Panc1 (cell line): ENCODE measurements at regions not wholly inside any gene's neighbourhood (a gene's known extent, or its start where the extent isn't known, plus 50 kb on each side); places are given as distances from the start of the nearest gene placed in this dataset.

Experiments used
- ATAC-seq: fragments of 200-7000 bp; cut with Tn5 transposase; 2 replicates; pipeline ENCODE4 v1.9.1; 2020; ENCODE audit warnings: mild to moderate bottlenecking, moderate library complexity
- BruUV-seq: library from RNA; stranded (reverse); fragments of 400-500 nt; replicated peaks from 2 replicates; lab custom pipeline; 2021; lab: Mats Ljungman, UMichigan
- CTCF ChIA-PET: fragments of 300-600 bp; sonication (Branson Sonifier 250); formaldehyde crosslinking; loops from one replicate; lab custom pipeline; 2022; ENCODE audit warnings: antibody characterized with exemption; lab: Charles Lee
- POLR2A ChIA-PET: fragments of 300-600 bp; sonication (Branson Sonifier 250); formaldehyde crosslinking; loops from one replicate; lab custom pipeline; 2022; ENCODE audit warnings: antibody characterized with exemption; lab: Charles Lee
- DNase-seq: peaks from one replicate; pipeline ENCODE4 v3.0.0-alpha.2; 2010; ENCODE audit warnings: low read depth, low spot score
- H3K27ac ChIP-seq: 2 replicates; pipeline ENCODE4 v1.5.1; 2011; ENCODE audit warnings: mild to moderate bottlenecking, low read length, inconsistent platforms
- H3K27me3 ChIP-seq: fragments of 200-500 bp; sonication (Bioruptor generic); 2 replicates; pipeline ENCODE4 v1.6.0; 2014; ENCODE audit warnings: low read length, inconsistent platforms; ENCODE audit not compliant: control insufficient read depth, insufficient read depth
- H3K36me3 ChIP-seq: fragments of 200-500 bp; sonication (Bioruptor generic); 2 replicates; pipeline ENCODE4 v1.5.1; 2014; ENCODE audit warnings: inconsistent platforms, mild to moderate bottlenecking, low read length, moderate library complexity; ENCODE audit not compliant: control insufficient read depth, insufficient read depth
- H3K4me1 ChIP-seq: 2 replicates; pipeline ENCODE4 v1.5.1; 2011; ENCODE audit warnings: inconsistent platforms, mild to moderate bottlenecking, low read length, moderate library complexity; ENCODE audit not compliant: control insufficient read depth, insufficient read depth
- H3K4me3 ChIP-seq, 2 experiments: 2 replicates each; pipeline ENCODE4 v1.5.1; 2011 to 2012; ENCODE audit warnings: low read depth in 2 of 2, low read length in 2 of 2, mild to moderate bottlenecking in 2 of 2, inconsistent platforms in 1 of 2, moderate library complexity in 1 of 2
- H3K9me3 ChIP-seq: fragments of 200-500 bp; sonication (Bioruptor generic); 2 replicates; pipeline ENCODE4 v1.5.1; 2014; ENCODE audit warnings: low read depth, mild to moderate bottlenecking, inconsistent platforms, low read length, moderate library complexity; ENCODE audit not compliant: control insufficient read depth, insufficient read depth
- CTCF ChIP-seq: fragments of 450-650 bp; IDR thresholded peaks from 2 replicates; pipeline ENCODE4 v1.5.1; 2017; ENCODE audit warnings: mild to moderate bottlenecking
- POLR2AphosphoS5 ChIP-seq: IDR thresholded peaks from 2 replicates; pipeline ENCODE4 v1.6.1; 2012; ENCODE audit warnings: mild to moderate bottlenecking, low read depth, low read length, moderate library complexity
- REST ChIP-seq, 2 experiments: IDR thresholded peaks; 2 replicates each; pipeline ENCODE4 v1.6.1; 2011 to 2012; ENCODE audit warnings: low read depth in 2 of 2, control low read depth in 1 of 2, low read length in 1 of 2, mild to moderate bottlenecking in 1 of 2, moderate library complexity in 1 of 2; ENCODE audit not compliant: insufficient read depth in 1 of 2
- SIN3A ChIP-seq: IDR thresholded peaks from 2 replicates; pipeline ENCODE4 v1.6.1; 2012; ENCODE audit warnings: low read depth, mild to moderate bottlenecking, low read length, moderate library complexity, borderline replicate concordance; ENCODE audit not compliant: insufficient read depth
- TCF7L2 ChIP-seq: IDR thresholded peaks from 2 replicates; pipeline ENCODE4 v1.6.1; 2011; ENCODE audit warnings: mild to moderate bottlenecking, low read depth, low read length, inconsistent platforms
- in situ Hi-C: cut with HindIII; loops from 2 replicates; pipeline ENCODE4 v1.10.0; 2016; ENCODE audit warnings: low sequenced_read_pairs, low pct_unique_long_range_greater_than_20kb
- intact Hi-C: fragments of 100-400 bp; cut with micrococcal nuclease; formaldehyde crosslinking; loops from one replicate; pipeline ENCODE4 v1.10.0; 2022; ENCODE audit not compliant: unreplicated experiment

GRCh38 chr20:39524371-39524911 is 562.3 kb downstream of the DHX35 start:
- Histone ChIP-seq H3K27ac (no peak overlapping the region), H3K4me1 (no peaks in the 10 kb centered on the region), H3K4me3 (no peak overlapping the region), H3K9me3 (no peaks in the 10 kb centered on the region), H3K27me3 (no peaks in the 10 kb centered on the region), H3K36me3 (no peaks in the 10 kb centered on the region)
- CTCF ChIA-PET: no interaction called here
- intact Hi-C loops: no loop called here
- BruUV-seq: no TSS peak
- POLR2A ChIA-PET: no interaction called here
- no peak for ATAC-seq
- no peak for DNase-seq
- no peak for TF ChIP-seq REST (IDR thresholded peaks at IDR 0.05; ENCODE audit: insufficient read depth in 1 of 2, low read depth in 2 of 2, low read length in 1 of 2)
- TF ChIP-seq TCF7L2: no peak
- no peak for TF ChIP-seq SIN3A
- in situ Hi-C loops: no loop called here

GRCh38 chr20:39523405-39523804 is 561.3 kb downstream of the DHX35 start:
- BruUV-seq: no TSS peak
- ChIA-PET CTCF (no interaction called here), POLR2A (no interaction called here)
- no peak for DNase-seq
- in situ Hi-C loops (no loop called here), intact Hi-C loops (no loop called here)
- H3K4me3 ChIP-seq: no peak overlapping the region
- no peak for TF ChIP-seq CTCF
- no peak for TF ChIP-seq TCF7L2
- no peak for TF ChIP-seq REST (IDR thresholded peaks at IDR 0.05; ENCODE audit: insufficient read depth in 1 of 2, low read depth in 2 of 2, low read length in 1 of 2)
- TF ChIP-seq SIN3A: no peak
- TF ChIP-seq POLR2AphosphoS5: no peak
- H3K27ac ChIP-seq: no peak overlapping the region
- ATAC-seq: no peak
- H3K36me3 ChIP-seq: no peaks in the 10 kb centered on the region
- no peaks in the 10 kb centered on the region for H3K27me3 ChIP-seq
- no peaks in the 10 kb centered on the region for H3K9me3 ChIP-seq
- H3K4me1 ChIP-seq: no peaks in the 10 kb centered on the region
